Right cardiac atrium (tissue), 5 donors: ENCODE measurements at regions not wholly inside any gene's neighbourhood (a gene's known extent, or its start where the extent isn't known, plus 50 kb on each side); places are given as distances from the start of the nearest gene placed in this dataset.

Source experiments
- ATAC-seq, 2 donors: fragments of 200-7000 bp; cut with Tn5 transposase; one replicate each; pipeline versions ENCODE4 v1.8.0 to v1.9.1; 2020; ENCODE audit warnings: moderate library complexity in 2 of 2, mild to moderate bottlenecking in 1 of 2
- DNase-seq, 3 donors: peaks; one replicate each; pipeline ENCODE4 v3.0.0-alpha.2; 2020
- H3K27ac ChIP-seq: one replicate; pipeline ENCODE4 v1.5.1; 2013; ENCODE audit warnings: mild to moderate bottlenecking, low read length, control low read depth, moderate library complexity
- H3K27me3 ChIP-seq: one replicate; pipeline ENCODE4 v1.6.1; 2013; ENCODE audit not compliant: control insufficient read depth, insufficient read depth
- H3K4me1 ChIP-seq: one replicate; pipeline ENCODE4 v1.6.1; 2013; ENCODE audit warnings: low read length; ENCODE audit not compliant: control insufficient read depth, insufficient read depth
- H3K4me3 ChIP-seq: one replicate; pipeline ENCODE4 v1.5.1; 2013; ENCODE audit warnings: low read length, control low read depth
- H3K9me3 ChIP-seq: one replicate; pipeline ENCODE4 v1.6.1; 2013; ENCODE audit warnings: low read length; ENCODE audit not compliant: control insufficient read depth
- WGBS: extraction: QIAGEN DNeasy Blood & Tissue Kit; methylation state at CpG from one replicate; pipeline ENCODE4 v1.1.7; 2013; 5-methylcytosine and 5-hydroxymethylcytosine counted together
- intact Hi-C, 4 donors: fragments of 100-400 bp; cut with DNase I; formaldehyde crosslinking; loops; one replicate each; pipeline versions ENCODE4 v1.11.0 to v1.14.0; 2022 to 2023
- donor health status: healthy with polysubstance abuse.
- donor health status: DM: no; HTN: yes; CAD: no.
- donor health status: DM: no; HTN: no; CAD: no.
- donor health status: DM: no; HTN: yes; CAD: no; lungs with severe emphysema.
- donor health status: DM: yes; HTN: yes; CAD: no.

DNA sequence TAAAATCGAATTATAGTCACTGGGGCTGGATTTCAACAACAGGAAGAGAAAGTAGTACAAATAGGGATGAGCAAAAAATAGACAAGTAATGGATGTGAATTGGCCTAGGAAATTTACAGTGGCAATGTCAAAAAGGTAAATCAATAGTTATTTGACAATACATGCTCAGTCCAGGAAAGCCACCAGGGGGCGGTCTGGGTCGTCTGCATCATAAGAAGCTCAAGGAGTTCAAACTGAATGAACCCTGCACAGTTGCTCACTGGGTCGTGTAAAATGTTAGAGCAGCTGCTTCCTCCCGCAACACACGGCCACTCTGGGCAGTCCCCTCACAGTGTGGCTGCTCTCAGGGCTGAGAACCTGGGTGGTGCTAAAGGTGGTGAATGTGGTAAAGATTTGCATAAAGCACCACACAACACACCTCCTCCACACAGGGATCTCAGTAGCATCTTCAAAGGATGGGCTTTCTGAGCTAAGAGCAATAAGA, 85.9 kb downstream of the ZNF280B start:
- 2% methylated on average over 6 of the region's 6 CpGs for WGBS
- DNase-seq = peak; percentile 50 to 85 (median 68)
- intact Hi-C loops = no loop called here

DNA sequence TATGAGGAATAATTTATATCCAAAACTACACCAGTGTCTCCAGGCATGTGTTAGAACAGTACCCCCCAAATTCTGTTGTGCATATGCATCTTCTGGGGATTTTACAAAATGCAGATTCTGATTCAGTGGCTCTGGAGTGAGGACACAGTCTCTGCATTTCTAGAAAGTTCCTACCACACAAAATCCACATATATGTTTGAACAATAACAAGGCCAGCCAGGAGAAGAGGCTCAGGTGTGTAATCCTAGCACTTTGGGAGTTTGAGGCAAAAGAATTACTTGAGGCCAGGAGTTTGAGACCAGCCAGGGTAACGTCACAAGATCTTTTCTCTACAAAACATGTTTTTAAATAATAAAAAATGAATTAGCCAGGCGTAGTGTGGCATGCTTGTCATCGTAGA, 84.9 kb downstream of the ZNF280B start:
- 88% methylated on average over 3 of the region's 3 CpGs for WGBS
- no peak for ATAC-seq
- no peak overlapping the region for H3K27ac ChIP-seq
- H3K9me3 ChIP-seq = no peaks in the 10 kb centered on the region
- intact Hi-C loops = no loop called here
- H3K4me1 ChIP-seq = no peaks in the 10 kb centered on the region
- peaks cover 3% of the 10 kb centered on the region for H3K27me3 ChIP-seq
- no peak for DNase-seq
- H3K4me3 ChIP-seq = no peak overlapping the region

More for the DNA sequence above, 85.9 kb downstream of the ZNF280B start:
- no peak for ATAC-seq
- H3K9me3 ChIP-seq = no peaks in the 10 kb centered on the region
- peaks cover 3% of the 10 kb centered on the region for H3K27me3 ChIP-seq
- no peaks in the 10 kb centered on the region for H3K4me1 ChIP-seq
- no peak overlapping the region for H3K27ac ChIP-seq
- H3K4me3 ChIP-seq = no peak overlapping the region

DNA sequence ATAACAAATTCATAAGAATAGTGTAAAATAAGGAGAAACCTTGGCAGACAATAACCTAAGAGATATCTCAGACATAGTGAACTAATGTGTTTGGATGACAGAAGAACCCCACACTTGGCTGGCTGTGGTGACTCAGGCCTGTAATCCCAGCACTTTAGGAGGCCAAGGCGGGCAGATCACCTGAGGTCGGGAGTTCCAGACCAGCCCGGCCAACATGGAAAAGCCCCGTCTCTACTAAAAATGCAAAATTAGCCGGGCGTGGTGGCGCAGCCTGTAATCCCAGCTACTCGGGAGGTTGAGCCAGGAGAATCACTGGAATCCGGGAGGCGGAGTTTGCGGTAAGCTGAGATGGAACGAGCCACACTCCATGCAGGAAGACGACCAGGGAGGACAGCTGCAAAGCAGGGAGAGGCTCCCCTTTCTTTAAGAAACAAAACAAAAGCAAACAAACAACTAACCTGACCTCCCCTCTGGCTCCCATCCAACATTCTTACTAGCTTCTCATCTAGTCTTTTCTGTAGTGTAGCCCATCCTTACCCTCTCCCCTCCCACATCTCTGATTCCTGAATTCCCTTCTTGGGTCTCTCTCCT, 84.2 kb downstream of the ZNF280B start:
- H3K4me1 ChIP-seq = no peaks in the 10 kb centered on the region
- intact Hi-C loops = no loop called here
- no peak for ATAC-seq
- no peak overlapping the region for H3K4me3 ChIP-seq
- DNase-seq = no peak
- H3K27me3 ChIP-seq = peaks cover 1% of the 10 kb centered on the region
- WGBS = 63% methylated on average over 13 of the region's 13 CpGs
- H3K27ac ChIP-seq = no peak overlapping the region
- H3K9me3 ChIP-seq = no peaks in the 10 kb centered on the region

DNA sequence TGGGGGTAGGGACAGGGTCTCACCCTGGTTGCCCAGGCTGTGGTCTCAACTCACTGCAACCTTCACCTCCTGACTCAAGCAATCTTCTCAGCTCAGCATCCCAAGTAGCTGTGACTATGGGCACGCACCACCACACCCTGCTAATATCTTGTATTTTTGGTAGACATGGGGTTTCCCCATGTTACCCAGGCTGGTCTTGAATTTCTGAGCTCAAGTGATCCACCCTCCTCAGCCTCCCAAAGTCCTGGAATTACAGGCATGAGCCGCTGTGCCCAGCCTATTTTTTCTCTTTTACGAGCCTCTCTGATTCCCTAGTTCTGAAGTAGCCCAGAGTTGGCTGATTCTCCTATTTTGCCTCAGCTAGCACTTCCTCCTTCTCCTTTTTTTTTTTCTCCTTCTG, 83.6 kb downstream of the ZNF280B start:
- H3K4me1 ChIP-seq = no peaks in the 10 kb centered on the region
- intact Hi-C loops = no loop called here
- no peaks in the 10 kb centered on the region for H3K9me3 ChIP-seq
- WGBS = 74% methylated on average over 3 of the region's 3 CpGs
- no peaks in the 10 kb centered on the region for H3K27me3 ChIP-seq
- no peak overlapping the region for H3K27ac ChIP-seq
- ATAC-seq (no peak), DNase-seq (no peak)
- H3K4me3 ChIP-seq = no peak overlapping the region

DNA sequence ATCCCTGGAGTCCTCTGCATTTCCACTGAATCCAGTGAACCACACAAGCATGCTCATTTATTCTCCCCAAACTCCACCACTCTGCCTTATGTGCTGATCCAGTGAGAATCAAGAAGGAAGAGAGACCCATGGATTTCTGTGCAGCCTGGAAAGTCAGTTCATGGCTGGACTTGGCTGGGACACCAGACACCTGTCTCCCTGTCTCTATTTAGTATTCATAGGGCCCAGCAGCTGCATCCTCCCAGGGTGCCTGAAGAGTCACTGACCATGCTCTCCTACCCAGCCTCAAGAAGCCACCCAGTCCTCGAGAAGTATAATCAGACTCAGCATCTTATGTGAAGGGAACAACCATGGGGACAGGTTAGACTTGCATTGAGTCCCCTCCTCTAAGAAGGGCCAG, 83.2 kb downstream of the ZNF280B start:
- no peaks in the 10 kb centered on the region for H3K9me3 ChIP-seq
- ATAC-seq (no peak), DNase-seq (no peak)
- no peaks in the 10 kb centered on the region for H3K4me1 ChIP-seq
- 74% methylated on average over 1 of the region's 1 CpG for WGBS
- intact Hi-C loops = no loop called here
- no peak overlapping the region for H3K4me3 ChIP-seq
- no peak overlapping the region for H3K27ac ChIP-seq
- H3K27me3 ChIP-seq = no peaks in the 10 kb centered on the region

DNA sequence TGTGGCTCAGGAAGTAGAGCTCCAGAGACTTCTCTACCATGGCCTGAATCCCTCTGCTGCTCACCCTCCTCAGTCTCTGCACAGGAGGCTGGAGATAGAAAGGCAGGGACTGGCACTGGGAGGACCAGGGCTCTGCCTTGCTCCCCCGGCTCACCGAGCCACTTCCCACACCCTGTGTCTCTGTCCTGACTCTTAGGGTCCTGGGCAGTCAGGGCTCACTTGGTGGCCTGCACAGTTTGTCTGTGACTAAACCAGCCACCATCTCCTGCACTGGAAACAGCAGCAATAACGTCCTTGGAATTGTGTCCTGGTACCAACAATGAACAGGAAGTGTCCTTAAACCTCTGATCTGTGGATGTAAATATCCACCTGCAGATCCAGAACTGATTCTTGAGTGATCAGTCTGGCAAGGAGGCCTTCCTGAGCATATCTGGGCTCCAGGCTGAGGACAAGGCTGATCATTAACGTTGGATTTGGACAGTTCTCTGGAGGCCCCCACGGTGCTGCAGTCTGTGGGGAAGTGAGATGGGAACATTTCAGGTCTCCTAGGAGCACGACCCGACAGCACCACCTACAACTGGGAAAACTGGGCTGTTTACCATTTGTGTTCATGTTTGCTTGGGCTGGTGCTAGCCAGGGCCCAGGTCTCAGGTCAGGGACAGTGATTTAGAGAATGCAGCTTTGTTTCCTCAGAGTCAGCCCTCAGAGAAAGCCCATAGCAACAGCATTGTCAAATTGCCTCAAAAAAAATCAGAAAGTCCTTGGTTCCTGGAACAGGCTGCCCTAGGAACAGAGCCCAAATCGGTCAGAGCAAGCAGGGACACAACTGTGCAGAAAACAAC, 82.5 kb downstream of the ZNF280B start:
- Histone ChIP-seq H3K27ac (no peak overlapping the region), H3K9me3 (no peaks in the 10 kb centered on the region), H3K4me1 (no peaks in the 10 kb centered on the region), H3K27me3 (no peaks in the 10 kb centered on the region), H3K4me3 (no peak overlapping the region)
- DNase-seq = no peak
- intact Hi-C loops = no loop called here
- WGBS = 55% methylated on average over 8 of the region's 8 CpGs
- ATAC-seq = peak in 1 of 2 donors; percentile 38

DNA sequence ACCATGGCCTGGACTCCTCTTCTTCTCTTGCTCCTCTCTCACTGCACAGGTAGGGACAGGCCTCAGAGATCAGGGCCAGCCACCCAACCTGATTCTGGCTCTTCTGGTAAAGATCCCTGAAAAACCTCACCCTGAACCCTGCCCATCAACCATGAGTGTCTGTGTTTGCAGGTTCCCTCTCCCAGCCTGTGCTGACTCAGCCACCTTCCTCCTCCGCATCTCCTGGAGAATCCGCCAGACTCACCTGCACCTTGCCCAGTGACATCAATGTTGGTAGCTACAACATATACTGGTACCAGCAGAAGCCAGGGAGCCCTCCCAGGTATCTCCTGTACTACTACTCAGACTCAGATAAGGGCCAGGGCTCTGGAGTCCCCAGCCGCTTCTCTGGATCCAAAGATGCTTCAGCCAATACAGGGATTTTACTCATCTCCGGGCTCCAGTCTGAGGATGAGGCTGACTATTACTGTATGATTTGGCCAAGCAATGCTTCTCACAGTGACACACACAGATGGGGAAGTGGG, 80.9 kb downstream of the ZNF280B start:
- WGBS = 88% methylated on average over 4 of the region's 4 CpGs
- ATAC-seq (no peak), DNase-seq (no peak)
- intact Hi-C loops = no loop called here
- Histone ChIP-seq H3K4me1 (no peaks in the 10 kb centered on the region), H3K27ac (no peak overlapping the region), H3K9me3 (no peaks in the 10 kb centered on the region), H3K27me3 (no peaks in the 10 kb centered on the region), H3K4me3 (no peak overlapping the region)

DNA sequence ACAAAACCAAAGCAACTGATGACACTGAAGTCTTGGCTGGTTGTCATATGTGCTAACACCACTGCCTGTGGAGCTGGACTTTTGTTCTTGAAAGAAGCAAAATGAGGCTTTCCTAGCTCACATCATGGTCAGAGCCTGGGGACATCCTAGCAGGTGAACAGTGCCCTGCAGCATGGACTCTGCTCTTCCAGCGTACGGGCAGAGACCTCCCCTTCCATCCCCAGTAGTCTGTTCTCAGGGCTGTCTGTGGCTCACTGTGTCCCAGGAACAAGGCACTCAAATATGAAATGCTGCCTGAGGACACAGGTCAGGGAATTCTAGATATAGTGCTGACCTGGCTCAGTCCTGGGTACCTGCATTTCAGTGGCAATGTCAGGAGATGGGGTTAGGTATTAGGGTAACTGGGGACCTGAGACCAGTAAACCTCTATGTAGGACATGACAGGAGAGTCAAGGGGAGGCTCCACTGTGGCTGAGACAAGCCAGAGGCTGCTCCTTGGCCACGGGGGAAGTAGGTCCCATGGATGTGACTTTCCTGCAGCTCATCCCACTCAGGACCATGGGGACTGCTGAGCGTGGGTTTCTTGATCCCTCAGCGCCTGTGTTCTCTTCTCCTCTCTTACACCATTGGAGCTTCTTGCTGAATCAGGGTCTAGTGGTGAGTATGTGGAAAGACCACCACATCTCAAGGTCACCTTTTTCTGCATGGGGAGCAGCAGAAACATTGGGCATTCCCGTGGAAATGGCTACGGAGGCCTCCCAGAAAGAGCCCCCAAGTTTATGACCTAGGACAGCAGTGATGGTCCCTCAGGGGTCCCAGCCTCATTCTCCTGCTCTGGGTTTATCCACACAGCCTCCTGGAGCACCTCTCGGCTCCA, 80.1 kb downstream of the ZNF280B start:
- Histone ChIP-seq H3K27ac (no peak overlapping the region), H3K4me1 (no peaks in the 10 kb centered on the region), H3K4me3 (no peak overlapping the region), H3K27me3 (no peaks in the 10 kb centered on the region), H3K9me3 (no peaks in the 10 kb centered on the region)
- intact Hi-C loops = no loop called here
- no peak for ATAC-seq
- WGBS = 76% methylated on average over 8 of the region's 8 CpGs
- DNase-seq = no peak

DNA sequence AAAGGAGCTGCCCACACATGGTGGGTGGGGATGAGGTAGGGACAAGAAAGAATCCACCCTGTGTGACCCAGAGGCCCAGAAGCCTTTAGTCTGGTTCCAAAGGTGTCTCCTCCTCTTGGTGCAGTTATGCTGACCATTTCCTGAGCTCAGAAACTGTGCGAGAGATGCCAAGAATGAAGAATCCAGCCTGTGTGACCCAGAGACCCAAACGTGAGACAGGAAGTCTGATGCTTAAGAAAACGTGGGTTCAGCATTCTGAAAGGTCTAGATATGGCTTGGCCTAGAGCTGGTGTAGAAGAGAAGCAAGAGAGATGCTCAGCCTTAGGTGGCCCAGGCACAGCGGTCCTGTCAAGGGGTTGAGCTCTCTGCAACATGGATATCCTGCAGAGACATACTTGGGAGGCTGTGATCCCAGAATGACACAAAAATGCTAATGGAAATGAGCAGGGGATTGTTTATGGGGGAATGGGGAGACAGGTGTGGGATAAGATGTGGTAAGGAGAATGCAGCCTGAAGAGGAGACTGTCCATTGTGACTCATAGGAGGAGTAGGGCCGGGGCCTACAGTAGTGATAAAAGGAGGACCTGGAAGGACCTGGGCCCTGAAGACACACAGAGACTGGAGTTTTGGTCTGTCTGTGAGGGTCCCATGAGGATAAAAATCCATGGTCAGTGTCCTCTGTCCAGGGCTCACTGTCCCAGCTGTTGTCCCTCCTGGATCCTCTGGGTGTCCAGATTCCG, 79.0 kb downstream of the ZNF280B start:
- DNase-seq (no peak), ATAC-seq (no peak)
- no peaks in the 10 kb centered on the region for H3K4me1 ChIP-seq
- no peak overlapping the region for H3K27ac ChIP-seq
- intact Hi-C loops = no loop called here
- WGBS = 57% methylated on average over 6 of the region's 6 CpGs
- no peaks in the 10 kb centered on the region for H3K9me3 ChIP-seq
- no peak overlapping the region for H3K4me3 ChIP-seq
- H3K27me3 ChIP-seq = no peaks in the 10 kb centered on the region

DNA sequence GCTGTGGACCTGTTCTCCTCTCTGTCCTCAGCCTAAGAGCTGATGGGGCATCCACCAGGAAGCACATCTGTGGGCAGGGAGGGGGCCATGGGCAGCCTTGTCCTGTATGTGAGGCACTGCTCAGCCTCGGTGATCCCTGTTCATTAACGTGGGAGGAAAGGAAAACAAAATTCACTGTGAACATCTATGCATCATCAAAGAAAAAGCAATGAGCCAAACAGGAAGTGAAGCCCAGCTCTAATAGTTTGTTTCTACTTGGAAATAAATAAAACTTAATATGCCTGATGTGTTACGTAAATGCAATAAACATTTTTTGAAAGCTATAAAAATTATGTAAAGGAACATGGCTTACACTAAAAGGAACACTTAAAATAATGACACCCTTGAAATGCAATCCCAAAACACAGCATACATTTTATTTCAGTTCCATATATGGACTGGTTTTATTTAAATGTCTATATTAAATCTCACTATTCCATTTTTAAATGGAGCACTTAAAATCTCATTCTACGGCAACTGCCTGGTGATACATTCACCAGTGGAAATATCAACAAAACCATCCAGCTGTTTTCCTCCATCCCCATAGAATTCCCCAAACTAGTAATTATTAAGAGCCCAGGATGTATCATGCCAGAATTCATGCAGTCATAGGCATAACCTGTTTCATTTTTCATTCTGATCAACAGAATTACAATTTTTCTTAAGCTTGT, 78.3 kb downstream of the ZNF280B start:
- Histone ChIP-seq H3K9me3 (no peaks in the 10 kb centered on the region), H3K27me3 (no peaks in the 10 kb centered on the region), H3K4me1 (no peaks in the 10 kb centered on the region), H3K4me3 (no peak overlapping the region), H3K27ac (no peak overlapping the region)
- DNase-seq = no peak
- intact Hi-C loops = no loop called here
- WGBS = 58% methylated on average over 4 of the region's 4 CpGs
- no peak for ATAC-seq
